ENCODE measurements at regions not wholly inside any gene's neighbourhood (a gene's known extent, or its start where the extent isn't known, plus 50 kb on each side); places are given as distances from the start of the nearest gene placed in this dataset.

- TF ChIP-seq, protein P1, sequence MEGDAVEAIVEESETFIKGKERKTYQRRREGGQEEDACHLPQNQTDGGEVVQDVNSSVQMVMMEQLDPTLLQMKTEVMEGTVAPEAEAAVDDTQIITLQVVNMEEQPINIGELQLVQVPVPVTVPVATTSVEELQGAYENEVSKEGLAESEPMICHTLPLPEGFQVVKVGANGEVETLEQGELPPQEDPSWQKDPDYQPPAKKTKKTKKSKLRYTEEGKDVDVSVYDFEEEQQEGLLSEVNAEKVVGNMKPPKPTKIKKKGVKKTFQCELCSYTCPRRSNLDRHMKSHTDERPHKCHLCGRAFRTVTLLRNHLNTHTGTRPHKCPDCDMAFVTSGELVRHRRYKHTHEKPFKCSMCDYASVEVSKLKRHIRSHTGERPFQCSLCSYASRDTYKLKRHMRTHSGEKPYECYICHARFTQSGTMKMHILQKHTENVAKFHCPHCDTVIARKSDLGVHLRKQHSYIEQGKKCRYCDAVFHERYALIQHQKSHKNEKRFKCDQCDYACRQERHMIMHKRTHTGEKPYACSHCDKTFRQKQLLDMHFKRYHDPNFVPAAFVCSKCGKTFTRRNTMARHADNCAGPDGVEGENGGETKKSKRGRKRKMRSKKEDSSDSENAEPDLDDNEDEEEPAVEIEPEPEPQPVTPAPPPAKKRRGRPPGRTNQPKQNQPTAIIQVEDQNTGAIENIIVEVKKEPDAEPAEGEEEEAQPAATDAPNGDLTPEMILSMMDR (IDR thresholded peaks at IDR 0.05): no peak
- TF ChIP-seq EP300 (IDR thresholded peaks at IDR 0.05) (no peak), POLR2A (IDR thresholded peaks at IDR 0.05) (no peak), POLR2AphosphoS5 (IDR thresholded peaks at IDR 0.05) (no peak)
Measured at GRCh38 chr12:46892034-46892705, 66.4 kb upstream of the SLC38A4 start.

All from stomach (tissue), 4 donors.